ENCODE measurements at regions not wholly inside any gene's neighbourhood (a gene's known extent, or its start where the extent isn't known, plus 50 kb on each side); places are given as distances from the start of the nearest gene placed in this dataset.

GRCh38 chr6:115287467-115287866 is 773.2 kb downstream of the FRK start (continued):
- TF ChIP-seq, protein P1, sequence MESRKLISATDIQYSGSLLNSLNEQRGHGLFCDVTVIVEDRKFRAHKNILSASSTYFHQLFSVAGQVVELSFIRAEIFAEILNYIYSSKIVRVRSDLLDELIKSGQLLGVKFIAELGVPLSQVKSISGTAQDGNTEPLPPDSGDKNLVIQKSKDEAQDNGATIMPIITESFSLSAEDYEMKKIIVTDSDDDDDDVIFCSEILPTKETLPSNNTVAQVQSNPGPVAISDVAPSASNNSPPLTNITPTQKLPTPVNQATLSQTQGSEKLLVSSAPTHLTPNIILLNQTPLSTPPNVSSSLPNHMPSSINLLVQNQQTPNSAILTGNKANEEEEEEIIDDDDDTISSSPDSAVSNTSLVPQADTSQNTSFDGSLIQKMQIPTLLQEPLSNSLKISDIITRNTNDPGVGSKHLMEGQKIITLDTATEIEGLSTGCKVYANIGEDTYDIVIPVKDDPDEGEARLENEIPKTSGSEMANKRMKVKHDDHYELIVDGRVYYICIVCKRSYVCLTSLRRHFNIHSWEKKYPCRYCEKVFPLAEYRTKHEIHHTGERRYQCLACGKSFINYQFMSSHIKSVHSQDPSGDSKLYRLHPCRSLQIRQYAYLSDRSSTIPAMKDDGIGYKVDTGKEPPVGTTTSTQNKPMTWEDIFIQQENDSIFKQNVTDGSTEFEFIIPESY (IDR thresholded peaks at IDR 0.05; ENCODE audit: borderline replicate concordance, low read depth): no peak
- no peak for TF ChIP-seq ELF1 (IDR thresholded peaks at IDR 0.05)
- no peak for TF ChIP-seq RXRA (IDR thresholded peaks at IDR 0.05; ENCODE audit: borderline replicate concordance, low read depth)
- no peak for TF ChIP-seq MXI1 (IDR thresholded peaks at IDR 0.05; ENCODE audit: low read depth, low read length)
- TF ChIP-seq SIN3A (IDR thresholded peaks at IDR 0.05; ENCODE audit: borderline replicate concordance, low read depth, low read length): no peak

DNA sequence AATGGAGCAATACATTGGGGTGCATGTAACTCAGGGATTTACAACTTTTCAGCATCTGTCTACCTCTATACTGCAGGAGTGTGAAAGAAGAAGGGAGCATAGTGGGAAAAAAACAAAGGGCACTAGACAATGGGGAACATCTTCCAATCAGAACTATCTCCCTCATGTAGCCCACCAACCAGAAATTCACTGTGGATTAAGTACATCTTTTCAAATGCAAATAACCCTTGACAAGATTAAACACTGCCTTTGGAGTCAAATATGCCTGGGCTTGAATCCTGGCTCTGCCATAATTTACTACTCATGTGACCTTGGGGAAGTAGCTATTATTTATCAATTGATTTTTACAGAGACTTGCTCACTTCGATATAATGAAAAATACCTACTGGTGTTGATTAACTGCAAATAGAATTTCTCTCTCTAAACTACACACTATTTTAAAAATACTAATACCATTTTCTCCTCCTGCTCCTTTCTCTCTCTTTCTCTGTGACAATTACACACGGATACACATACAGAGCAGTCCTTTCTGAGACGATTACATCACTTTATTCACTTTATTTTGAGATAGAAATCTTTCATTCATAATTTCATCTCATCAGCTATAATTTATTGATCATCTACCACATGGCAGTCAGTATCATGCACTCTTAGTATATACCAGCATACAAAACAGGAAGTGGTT is 783.7 kb downstream of the FRK start:
- no peak overlapping the region for H3K4me2 ChIP-seq
- H3K9ac ChIP-seq: no peak overlapping the region
- H3K79me2 ChIP-seq (ENCODE audit: insufficient read depth): no peaks in the 10 kb centered on the region
- 8% methylated on average over 3 of the region's 3 CpGs for WGBS (ENCODE audit: low lambda C conversion rate)
- no peak for TF ChIP-seq EZH2phosphoT487 (IDR thresholded peaks at IDR 0.05; ENCODE audit: borderline replicate concordance, low read depth)
- TF ChIP-seq NFIC (IDR thresholded peaks at IDR 0.05; ENCODE audit: borderline replicate concordance): no peak
- TF ChIP-seq RCOR1 (IDR thresholded peaks at IDR 0.05; ENCODE audit: low read length): no peak
- TF ChIP-seq FOXJ3 (CRISPR knock-in tag; IDR thresholded peaks at IDR 0.05): no peak
- TF ChIP-seq GABPA (IDR thresholded peaks at IDR 0.05; ENCODE audit: low read depth): no peak
- no peak for TF ChIP-seq RAD21 (IDR thresholded peaks at IDR 0.05; ENCODE audit: low read length)
- TF ChIP-seq RXRA (IDR thresholded peaks at IDR 0.05; ENCODE audit: borderline replicate concordance, low read depth): no peak
- TF ChIP-seq PBX3 (IDR thresholded peaks at IDR 0.05): no peak
- no peak for TF ChIP-seq MXI1 (IDR thresholded peaks at IDR 0.05; ENCODE audit: low read depth, low read length)
- TF ChIP-seq IRF3 (IDR thresholded peaks at IDR 0.05; ENCODE audit: low read depth, low read length): no peak
- no peak for TF ChIP-seq GATA2 (CRISPR knock-in tag; IDR thresholded peaks at IDR 0.05)
- TF ChIP-seq CHD2 (IDR thresholded peaks at IDR 0.05; ENCODE audit: low read length, partially characterized antibody): no peak
- no peak for DNase-seq
- H3F3A ChIP-seq (replicated peaks; ENCODE audit: insufficient read depth): no peaks in the 10 kb centered on the region
- no peak overlapping the region for H3K4me3 ChIP-seq (ENCODE audit: low read depth in 2 of 2, low read length in 1 of 2)
- no peaks in the 10 kb centered on the region for H3K4me1 ChIP-seq (ENCODE audit: control insufficient read depth in 1 of 2, insufficient read depth in 2 of 2, low read depth in 1 of 2, low read length in 1 of 2)
- H2AFZ ChIP-seq (ENCODE audit: low read depth): no peak overlapping the region
- no peak overlapping the region for H3K27ac ChIP-seq (ENCODE audit: low read depth in 2 of 2, low read length in 1 of 2)
- H3K27me3 ChIP-seq (ENCODE audit: insufficient read depth): no peaks in the 10 kb centered on the region
- no peaks in the 10 kb centered on the region for H4K20me1 ChIP-seq (ENCODE audit: insufficient read depth)
- ChIA-PET CTCF (interaction anchor here (0.6 kb wide), 1 partner anchor 253 kb away, joined by 3 read pairs; no protein-coding TSS in a partner anchor), POLR2A (no interaction called here)
- H3K9me2 ChIP-seq: no peaks in the 10 kb centered on the region
- no peaks in the 10 kb centered on the region for H3K9me3 ChIP-seq
- H3K36me3 ChIP-seq (replicated peaks in 1 of 2; ENCODE audit: control insufficient read depth in 1 of 2, insufficient read depth in 2 of 2, low read length in 1 of 2): no peaks in the 10 kb centered on the region

All from SK-N-SH (cell line).